ENCODE measurements at regions not wholly inside any gene's neighbourhood (a gene's known extent, or its start where the extent isn't known, plus 50 kb on each side); places are given as distances from the start of the nearest gene placed in this dataset.

- DNase-seq (ENCODE audit: low read depth, low spot score) = peak; percentile 25
- TF ChIP-seq YY1 (IDR thresholded peaks at IDR 0.05; ENCODE audit: insufficient read depth, insufficient read length) (no peak), SUZ12 (IDR thresholded peaks at IDR 0.05; ENCODE audit: extremely low read depth, insufficient read depth, insufficient read length) (no peak), ZNF274 (IDR thresholded peaks at IDR 0.05; ENCODE audit: low read depth, low read length) (no peak)
- Histone ChIP-seq H3K4me1 (ENCODE audit: insufficient read depth, insufficient read length) (no peaks in the 10 kb centered on the region), H3K9ac (ENCODE audit: insufficient read length, low read depth) (no peak overlapping the region), H3K4me3 (ENCODE audit: insufficient read length, low read depth) (no peak overlapping the region), H3K9me3 (ENCODE audit: insufficient read depth, low read length) (peaks cover 6% of the 10 kb centered on the region; the same call in 1 of the 2 replicates), H3K36me3 (ENCODE audit: insufficient read depth, insufficient read length, low read length) (no peaks in the 10 kb centered on the region), H3K27me3 (ENCODE audit: insufficient read depth, insufficient read length) (no peaks in the 10 kb centered on the region)
These were observed 288.0 kb upstream of the SMARCA2 start for GRCh38 chr9:1726993-1727759.

GRCh38 chr9:1729631-1730030 is 285.5 kb upstream of the SMARCA2 start:
- H3K27me3 ChIP-seq (ENCODE audit: insufficient read depth, insufficient read length) = no peaks in the 10 kb centered on the region
- no peak for DNase-seq (ENCODE audit: low read depth, low spot score)
- no peaks in the 10 kb centered on the region for H3K4me1 ChIP-seq (ENCODE audit: insufficient read depth, insufficient read length)
- TF ChIP-seq YY1 (IDR thresholded peaks at IDR 0.05; ENCODE audit: insufficient read depth, insufficient read length) (no peak), SUZ12 (IDR thresholded peaks at IDR 0.05; ENCODE audit: extremely low read depth, insufficient read depth, insufficient read length) (no peak), ZNF274 (IDR thresholded peaks at IDR 0.05; ENCODE audit: low read depth, low read length) (no peak)
- H3K9ac ChIP-seq (ENCODE audit: insufficient read length, low read depth) = no peak overlapping the region
- H3K4me3 ChIP-seq (ENCODE audit: insufficient read length, low read depth) = no peak overlapping the region
- H3K36me3 ChIP-seq (ENCODE audit: insufficient read depth, insufficient read length, low read length) = no peaks in the 10 kb centered on the region
- H3K9me3 ChIP-seq (ENCODE audit: insufficient read depth, low read length) = no peaks in the 10 kb centered on the region

GRCh38 chr9:1732670-1733069 is 282.5 kb upstream of the SMARCA2 start:
- DNase-seq (ENCODE audit: low read depth, low spot score) = no peak
- Histone ChIP-seq H3K9ac (ENCODE audit: insufficient read length, low read depth) (no peak overlapping the region), H3K36me3 (ENCODE audit: insufficient read depth, insufficient read length, low read length) (no peaks in the 10 kb centered on the region), H3K9me3 (ENCODE audit: insufficient read depth, low read length) (no peaks in the 10 kb centered on the region), H3K4me3 (ENCODE audit: insufficient read length, low read depth) (no peak overlapping the region), H3K4me1 (ENCODE audit: insufficient read depth, insufficient read length) (no peaks in the 10 kb centered on the region), H3K27me3 (ENCODE audit: insufficient read depth, insufficient read length) (peaks cover 4% of the 10 kb centered on the region)
- TF ChIP-seq ZNF274 (IDR thresholded peaks at IDR 0.05; ENCODE audit: low read depth, low read length) (no peak), YY1 (IDR thresholded peaks at IDR 0.05; ENCODE audit: insufficient read depth, insufficient read length) (no peak), SUZ12 (IDR thresholded peaks at IDR 0.05; ENCODE audit: extremely low read depth, insufficient read depth, insufficient read length) (no peak)

GRCh38 chr9:1738511-1739100 is 276.5 kb upstream of the SMARCA2 start:
- no peaks in the 10 kb centered on the region for H3K4me1 ChIP-seq (ENCODE audit: insufficient read depth, insufficient read length)
- H3K9ac ChIP-seq (ENCODE audit: insufficient read length, low read depth) = no peak overlapping the region
- peaks cover 4% of the 10 kb centered on the region for H3K27me3 ChIP-seq (ENCODE audit: insufficient read depth, insufficient read length)
- no peaks in the 10 kb centered on the region for H3K9me3 ChIP-seq (ENCODE audit: insufficient read depth, low read length)
- peak; percentile 32 for DNase-seq (ENCODE audit: low read depth, low spot score)
- no peak overlapping the region for H3K4me3 ChIP-seq (ENCODE audit: insufficient read length, low read depth)
- TF ChIP-seq YY1 (IDR thresholded peaks at IDR 0.05; ENCODE audit: insufficient read depth, insufficient read length) (no peak), ZNF274 (IDR thresholded peaks at IDR 0.05; ENCODE audit: low read depth, low read length) (no peak), SUZ12 (IDR thresholded peaks at IDR 0.05; ENCODE audit: extremely low read depth, insufficient read depth, insufficient read length) (no peak)
- no peaks in the 10 kb centered on the region for H3K36me3 ChIP-seq (ENCODE audit: insufficient read depth, insufficient read length, low read length)

GRCh38 chr9:1743121-1743960 is 271.8 kb upstream of the SMARCA2 start:
- Histone ChIP-seq H3K9ac (ENCODE audit: insufficient read length, low read depth) (no peak overlapping the region), H3K4me1 (ENCODE audit: insufficient read depth, insufficient read length) (no peaks in the 10 kb centered on the region), H3K4me3 (ENCODE audit: insufficient read length, low read depth) (no peak overlapping the region), H3K9me3 (ENCODE audit: insufficient read depth, low read length) (no peaks in the 10 kb centered on the region), H3K27me3 (ENCODE audit: insufficient read depth, insufficient read length) (no peaks in the 10 kb centered on the region), H3K36me3 (ENCODE audit: insufficient read depth, insufficient read length, low read length) (no peaks in the 10 kb centered on the region)
- DNase-seq (ENCODE audit: low read depth, low spot score) = no peak
- TF ChIP-seq YY1 (IDR thresholded peaks at IDR 0.05; ENCODE audit: insufficient read depth, insufficient read length) (no peak), ZNF274 (IDR thresholded peaks at IDR 0.05; ENCODE audit: low read depth, low read length) (no peak), SUZ12 (IDR thresholded peaks at IDR 0.05; ENCODE audit: extremely low read depth, insufficient read depth, insufficient read length) (no peak)

- Histone ChIP-seq H3K9ac (ENCODE audit: insufficient read length, low read depth) (no peak overlapping the region), H3K4me3 (ENCODE audit: insufficient read length, low read depth) (no peak overlapping the region), H3K36me3 (ENCODE audit: insufficient read depth, insufficient read length, low read length) (no peaks in the 10 kb centered on the region), H3K9me3 (ENCODE audit: insufficient read depth, low read length) (no peaks in the 10 kb centered on the region), H3K4me1 (ENCODE audit: insufficient read depth, insufficient read length) (no peaks in the 10 kb centered on the region), H3K27me3 (ENCODE audit: insufficient read depth, insufficient read length) (no peaks in the 10 kb centered on the region)
- TF ChIP-seq SUZ12 (IDR thresholded peaks at IDR 0.05; ENCODE audit: extremely low read depth, insufficient read depth, insufficient read length) (no peak), ZNF274 (IDR thresholded peaks at IDR 0.05; ENCODE audit: low read depth, low read length) (no peak), YY1 (IDR thresholded peaks at IDR 0.05; ENCODE audit: insufficient read depth, insufficient read length) (no peak)
- DNase-seq (ENCODE audit: low read depth, low spot score) = no peak
These were observed 269.2 kb upstream of the SMARCA2 start for GRCh38 chr9:1745980-1746379.

Measured in NT2/D1 (cell line).